ENCODE measurements at regions not wholly inside any gene's neighbourhood (a gene's known extent, or its start where the extent isn't known, plus 50 kb on each side); places are given as distances from the start of the nearest gene placed in this dataset.

GRCh38 chr5:167657016-167657415 lies 634.4 kb upstream of the WWC1 start:
- Mint-ChIP-seq H3K4me1 (no peaks in the 10 kb centered on the region), H3K27me3 (ENCODE audit: low read depth in 3 of 3) (peaks cover 0 to 1% (median 0%) of the 10 kb centered on the region in 3 donors), H3K9me3 (peaks cover 0 to 8% (median 0%) of the 10 kb centered on the region in 7 donors), H3K36me3 (no peaks in the 10 kb centered on the region), H3K4me3 (no peak overlapping the region), H3K27ac (no peak overlapping the region)
- Histone ChIP-seq H2AFZ (ENCODE audit: insufficient read depth, low read depth, low read length, poor library complexity, severe bottlenecking) (no peak overlapping the region), H3K36me3 (replicated peaks in 1 of 2; ENCODE audit: control insufficient read depth in 1 of 2, insufficient read depth in 2 of 2, low read length in 2 of 2) (no peaks in the 10 kb centered on the region), H3K4me3 (replicated peaks in 1 of 3; ENCODE audit: low read depth in 2 of 3, low read length in 3 of 3) (no peak overlapping the region), H3K4me1 (ENCODE audit: control insufficient read depth in 1 of 2, insufficient read depth in 2 of 2, low read length in 2 of 2) (no peaks in the 10 kb centered on the region), H3K27me3 (ENCODE audit: control insufficient read depth in 2 of 2, insufficient read depth in 2 of 2, low read length in 2 of 2) (no peaks in the 10 kb centered on the region), H3K79me2 (ENCODE audit: insufficient read depth, low read length) (no peaks in the 10 kb centered on the region), H3K9me3 (replicated peaks in 1 of 2; ENCODE audit: control insufficient read depth in 1 of 2, insufficient read depth in 1 of 2, low read length in 2 of 2) (no peaks in the 10 kb centered on the region), H4K20me1 (ENCODE audit: insufficient read depth, low read length) (no peaks in the 10 kb centered on the region), H3K9ac (ENCODE audit: insufficient read depth, low read length, poor library complexity, severe bottlenecking) (no peak overlapping the region), H3K4me2 (replicated peaks; ENCODE audit: extremely low read depth, low read length, poor library complexity, severe bottlenecking) (no peak overlapping the region), H3K27ac (ENCODE audit: low read depth in 1 of 2, low read length in 2 of 2) (no peak overlapping the region)
- DNase-seq: no peak
- intact Hi-C loops (cut with micrococcal nuclease): no loop called here
- no CpG with 5 or more reads among the region's 3 CpGs for WGBS (ENCODE audit: insufficient coverage)
- no peak for TF ChIP-seq CTCF (IDR thresholded peaks at IDR 0.05)

- H3K27me3 Mint-ChIP-seq (ENCODE audit: low read depth in 3 of 3): no peaks in the 10 kb centered on the region
- Histone ChIP-seq H3K9me3 (replicated peaks in 1 of 2; ENCODE audit: control insufficient read depth in 1 of 2, insufficient read depth in 1 of 2, low read length in 2 of 2) (no peaks in the 10 kb centered on the region), H3K79me2 (ENCODE audit: insufficient read depth, low read length) (no peaks in the 10 kb centered on the region), H3K27me3 (ENCODE audit: control insufficient read depth in 2 of 2, insufficient read depth in 2 of 2, low read length in 2 of 2) (no peaks in the 10 kb centered on the region), H3K27ac (ENCODE audit: low read depth in 1 of 2, low read length in 2 of 2) (no peak overlapping the region), H2AFZ (ENCODE audit: insufficient read depth, low read depth, low read length, poor library complexity, severe bottlenecking) (no peak overlapping the region), H3K4me3 (replicated peaks in 1 of 3; ENCODE audit: low read depth in 2 of 3, low read length in 3 of 3) (no peak overlapping the region), H3K36me3 (replicated peaks in 1 of 2; ENCODE audit: control insufficient read depth in 1 of 2, insufficient read depth in 2 of 2, low read length in 2 of 2) (no peaks in the 10 kb centered on the region), H3K4me1 (ENCODE audit: control insufficient read depth in 1 of 2, insufficient read depth in 2 of 2, low read length in 2 of 2) (no peaks in the 10 kb centered on the region), H3K4me2 (replicated peaks; ENCODE audit: extremely low read depth, low read length, poor library complexity, severe bottlenecking) (no peak overlapping the region), H4K20me1 (ENCODE audit: insufficient read depth, low read length) (no peaks in the 10 kb centered on the region), H3K9ac (ENCODE audit: insufficient read depth, low read length, poor library complexity, severe bottlenecking) (no peak overlapping the region)
- WGBS (ENCODE audit: insufficient coverage): no CpG with 5 or more reads among the region's 2 CpGs
- no peak overlapping the region for H3K4me3 Mint-ChIP-seq
- H3K9me3 Mint-ChIP-seq: peaks cover 0 to 5% (median 0%) of the 10 kb centered on the region in 7 donors
- no peak for DNase-seq
- H3K36me3 Mint-ChIP-seq: no peaks in the 10 kb centered on the region
- no peak for TF ChIP-seq CTCF (IDR thresholded peaks at IDR 0.05)
- intact Hi-C loops (cut with micrococcal nuclease): no loop called here
- H3K27ac Mint-ChIP-seq: no peak overlapping the region
- H3K4me1 Mint-ChIP-seq: no peaks in the 10 kb centered on the region
Observed at GRCh38 chr5:167658889-167659288, 632.6 kb upstream of the WWC1 start.

Data from CD14-positive monocyte (primary cell).